GM23248 (cell line): ENCODE measurements at regions not wholly inside any gene's neighbourhood (a gene's known extent, or its start where the extent isn't known, plus 50 kb on each side); places are given as distances from the start of the nearest gene placed in this dataset.

Experiments used
- DNase-seq: peaks from one replicate; pipeline ENCODE4 v3.0.0-alpha.2; 2015
- H2AFZ ChIP-seq: fragments of 200-600 bp; sonication (generic); 2 replicates; pipeline ENCODE4 v1.6.1; 2016; ENCODE audit warnings: antibody characterized with exemption
- H3F3A ChIP-seq: fragments of 200-600 bp; sonication (generic); 2 replicates; pipeline ENCODE4 v1.6.1; 2016; ENCODE audit warnings: mild to moderate bottlenecking, antibody characterized with exemption, mixed run types; ENCODE audit not compliant: insufficient read depth
- H3K27ac ChIP-seq: fragments of 200-600 bp; sonication (generic); 2 replicates; pipeline ENCODE4 v1.5.1; 2016; ENCODE audit warnings: mild to moderate bottlenecking
- H3K27me3 ChIP-seq: fragments of 200-600 bp; sonication (generic); replicated peaks from 2 replicates; pipeline ENCODE4 v1.6.1; 2016; ENCODE audit warnings: mild to moderate bottlenecking; ENCODE audit not compliant: insufficient read depth
- H3K36me3 ChIP-seq: fragments of 200-600 bp; sonication (generic); 2 replicates; pipeline ENCODE4 v1.6.1; 2016; ENCODE audit warnings: low read depth, mild to moderate bottlenecking
- H3K4me1 ChIP-seq: fragments of 200-600 bp; sonication (generic); 2 replicates; pipeline ENCODE4 v1.6.1; 2016; ENCODE audit warnings: mild to moderate bottlenecking; ENCODE audit not compliant: insufficient read depth
- H3K4me2 ChIP-seq: fragments of 200-600 bp; sonication (generic); one replicate; pipeline ENCODE4 v1.6.1; 2016; ENCODE audit warnings: mild to moderate bottlenecking; ENCODE audit not compliant: unreplicated experiment
- H3K4me3 ChIP-seq: fragments of 200-600 bp; sonication (generic); 2 replicates; pipeline ENCODE4 v1.5.1; 2016; ENCODE audit warnings: mild to moderate bottlenecking
- H3K79me2 ChIP-seq: fragments of 200-600 bp; sonication (generic); 2 replicates; pipeline ENCODE4 v1.6.1; 2016; ENCODE audit warnings: mild to moderate bottlenecking; ENCODE audit not compliant: insufficient read depth
- H3K9ac ChIP-seq: fragments of 200-600 bp; sonication (generic); 2 replicates; pipeline ENCODE4 v1.6.1; 2016; ENCODE audit warnings: mild to moderate bottlenecking
- H3K9me2 ChIP-seq: fragments of 200-600 bp; sonication (generic); 2 replicates; pipeline ENCODE4 v1.6.1; 2016; ENCODE audit warnings: mixed run types, mild to moderate bottlenecking, moderate library complexity; ENCODE audit not compliant: insufficient read depth
- H3K9me3 ChIP-seq: fragments of 200-600 bp; sonication (generic); one replicate; pipeline ENCODE4 v1.6.1; 2017; ENCODE audit warnings: low read depth
- H4K20me1 ChIP-seq: fragments of 200-600 bp; sonication (generic); 2 replicates; pipeline ENCODE4 v1.6.0; 2016; ENCODE audit not compliant: insufficient read depth
- EZH2 ChIP-seq: fragments of 200-600 bp; sonication (generic); IDR thresholded peaks from 2 replicates; pipeline ENCODE4 v1.6.1; 2018; ENCODE audit warnings: antibody characterized with exemption, mild to moderate bottlenecking; ENCODE audit not compliant: insufficient read depth, poor library complexity, severe bottlenecking
- EZH2phosphoT487 ChIP-seq: fragments of 200-600 bp; sonication (generic); IDR thresholded peaks from 2 replicates; pipeline ENCODE4 v1.6.1; 2018; ENCODE audit warnings: antibody characterized with exemption, moderate library complexity, mild to moderate bottlenecking, low read depth; ENCODE audit not compliant: insufficient read depth
- WGBS, 2 experiments: methylation state at CpG; one replicate each; pipeline ENCODE4 v1.1.6; 2015 to 2017; ENCODE audit warnings: low lambda C conversion rate in 2 of 2, low coverage in 1 of 2; ENCODE audit errors: missing lambda C conversion rate in 2 of 2; 5-methylcytosine and 5-hydroxymethylcytosine counted together
- in situ Hi-C: fragments of 300-500 bp; cut with MboI; formaldehyde crosslinking; loops from 2 replicates; pipeline ENCODE4 v1.15.0; 2020

GRCh38 chr2:129721846-129722245 lies 257.6 kb upstream of the RAB6C start:
- Histone ChIP-seq H3K4me2 (no peak overlapping the region), H2AFZ (no peak overlapping the region), H3K9me2 (no peaks in the 10 kb centered on the region), H3K36me3 (no peaks in the 10 kb centered on the region), H3K4me3 (no peak overlapping the region), H3K27me3 (no peaks in the 10 kb centered on the region), H3K9me3 (no peaks in the 10 kb centered on the region), H4K20me1 (no peaks in the 10 kb centered on the region), H3K79me2 (no peaks in the 10 kb centered on the region), H3F3A (no peaks in the 10 kb centered on the region), H3K27ac (no peak overlapping the region), H3K4me1 (no peaks in the 10 kb centered on the region), H3K9ac (no peak overlapping the region)
- in situ Hi-C loops: no loop called here
- TF ChIP-seq EZH2phosphoT487 (no peak), EZH2 (no peak)
- DNase-seq: no peak
- whole genome bisulfite sequencing, 2 experiments: 51 to 57% methylated on average over 13 to 15 of the region's 15 CpGs

GRCh38 chr2:129722306-129723019 lies 257.0 kb upstream of the RAB6C start:
- no peaks in the 10 kb centered on the region for H3K79me2 ChIP-seq
- H3K4me2 ChIP-seq: no peak overlapping the region
- H3K27me3 ChIP-seq: no peaks in the 10 kb centered on the region
- DNase-seq: no peak
- H4K20me1 ChIP-seq: no peaks in the 10 kb centered on the region
- no peaks in the 10 kb centered on the region for H3K9me2 ChIP-seq
- no peak overlapping the region for H3K4me3 ChIP-seq
- no peaks in the 10 kb centered on the region for H3F3A ChIP-seq
- H3K9ac ChIP-seq: no peak overlapping the region
- no peak overlapping the region for H2AFZ ChIP-seq
- no peak for TF ChIP-seq EZH2phosphoT487
- TF ChIP-seq EZH2: no peak
- in situ Hi-C loops: no loop called here
- no peak overlapping the region for H3K27ac ChIP-seq
- WGBS, 2 experiments: 61 to 66% methylated on average over 18 to 20 of the region's 20 CpGs
- no peaks in the 10 kb centered on the region for H3K9me3 ChIP-seq
- H3K4me1 ChIP-seq: no peaks in the 10 kb centered on the region
- no peaks in the 10 kb centered on the region for H3K36me3 ChIP-seq

- no peak overlapping the region for H2AFZ ChIP-seq
- H3K4me1 ChIP-seq: no peaks in the 10 kb centered on the region
- DNase-seq: no peak
- no peak overlapping the region for H3K9ac ChIP-seq
- no peaks in the 10 kb centered on the region for H4K20me1 ChIP-seq
- in situ Hi-C loops: no loop called here
- H3K27ac ChIP-seq: no peak overlapping the region
- no peaks in the 10 kb centered on the region for H3K79me2 ChIP-seq
- TF ChIP-seq EZH2 (no peak), EZH2phosphoT487 (no peak)
- no peak overlapping the region for H3K4me3 ChIP-seq
- H3K4me2 ChIP-seq: no peak overlapping the region
- no peaks in the 10 kb centered on the region for H3K9me2 ChIP-seq
- H3K9me3 ChIP-seq: no peaks in the 10 kb centered on the region
- no peaks in the 10 kb centered on the region for H3F3A ChIP-seq
- no peaks in the 10 kb centered on the region for H3K27me3 ChIP-seq
- WGBS, 2 experiments: 25 to 37% methylated on average over 13 of the region's 13 CpGs
- H3K36me3 ChIP-seq: no peaks in the 10 kb centered on the region
Measured at GRCh38 chr2:129723277-129724020, 256.0 kb upstream of the RAB6C start.

GRCh38 chr2:129724021-129724757 lies 255.3 kb upstream of the RAB6C start:
- in situ Hi-C loops: no loop called here
- no peaks in the 10 kb centered on the region for H3F3A ChIP-seq
- DNase-seq: no peak
- H3K27me3 ChIP-seq: no peaks in the 10 kb centered on the region
- H3K4me3 ChIP-seq: no peak overlapping the region
- no peaks in the 10 kb centered on the region for H3K79me2 ChIP-seq
- no peaks in the 10 kb centered on the region for H3K36me3 ChIP-seq
- no peak overlapping the region for H3K9ac ChIP-seq
- TF ChIP-seq EZH2 (no peak), EZH2phosphoT487 (no peak)
- H3K9me3 ChIP-seq: no peaks in the 10 kb centered on the region
- H3K4me1 ChIP-seq: no peaks in the 10 kb centered on the region
- H3K27ac ChIP-seq: no peak overlapping the region
- 29 to 43% methylated on average over 10 of the region's 10 CpGs for WGBS, 2 experiments
- H3K4me2 ChIP-seq: no peak overlapping the region
- H2AFZ ChIP-seq: no peak overlapping the region
- H4K20me1 ChIP-seq: no peaks in the 10 kb centered on the region
- no peaks in the 10 kb centered on the region for H3K9me2 ChIP-seq
